GM19025 (cell line): ENCODE measurements at regions not wholly inside any gene's neighbourhood (a gene's known extent, or its start where the extent isn't known, plus 50 kb on each side); places are given as distances from the start of the nearest gene placed in this dataset.

Experiments used
- ATAC-seq: cut with Tn5 transposase; IDR thresholded peaks from one replicate; pipeline ENCODE4 v1.9.1; 2021; ENCODE audit warnings: mild to moderate bottlenecking, low read depth, moderate library complexity; ENCODE audit not compliant: unreplicated experiment

- ATAC-seq = no peak
Observed at GRCh38 chr2:219983836-219984235, 356.4 kb downstream of the SLC4A3 start.

DNA sequence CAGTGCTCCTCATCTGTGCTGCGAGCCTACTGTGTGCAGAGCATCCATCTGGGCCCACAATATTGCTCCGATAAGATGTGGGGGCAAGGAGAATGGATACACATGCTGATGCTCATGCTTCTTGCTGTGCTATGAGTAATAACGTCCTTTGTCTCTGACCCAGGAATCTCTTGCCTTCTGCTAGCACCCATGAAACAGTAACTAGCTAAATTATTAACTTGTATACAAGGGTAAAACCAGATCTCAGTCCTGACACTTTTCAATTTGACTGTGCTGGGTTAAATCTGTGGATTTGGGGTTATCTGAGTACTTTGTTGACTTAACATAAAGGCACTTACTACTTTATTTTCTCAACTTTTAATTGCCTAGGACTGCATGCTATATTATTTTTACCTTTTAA, 357.6 kb downstream of the SLC4A3 start:
- no peak for ATAC-seq

- ATAC-seq = no peak
Observed at GRCh38 chr2:219987830-219988229, 360.4 kb downstream of the SLC4A3 start.

DNA sequence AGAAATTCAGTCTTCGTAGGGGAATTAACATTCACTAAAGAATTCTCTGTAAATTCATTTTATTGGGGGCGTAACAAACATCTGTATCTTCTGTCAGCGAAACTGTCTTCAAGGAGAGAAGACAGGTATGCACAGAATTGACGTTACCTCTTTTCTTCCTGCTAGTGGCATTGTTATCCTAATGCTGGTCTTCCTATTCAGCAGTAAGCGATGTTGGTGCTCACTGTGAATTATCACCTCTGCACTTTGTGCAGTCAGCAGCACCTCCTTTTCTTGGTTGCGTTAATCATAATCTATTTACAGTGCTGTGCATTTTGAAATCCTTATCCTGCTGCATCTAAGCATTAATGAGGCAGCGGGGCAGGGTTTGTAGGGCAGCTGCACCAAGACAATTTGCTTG, 362.3 kb downstream of the SLC4A3 start:
- ATAC-seq = no peak

GRCh38 chr2:219991116-219991515, 363.7 kb downstream of the SLC4A3 start:
- no peak for ATAC-seq

DNA sequence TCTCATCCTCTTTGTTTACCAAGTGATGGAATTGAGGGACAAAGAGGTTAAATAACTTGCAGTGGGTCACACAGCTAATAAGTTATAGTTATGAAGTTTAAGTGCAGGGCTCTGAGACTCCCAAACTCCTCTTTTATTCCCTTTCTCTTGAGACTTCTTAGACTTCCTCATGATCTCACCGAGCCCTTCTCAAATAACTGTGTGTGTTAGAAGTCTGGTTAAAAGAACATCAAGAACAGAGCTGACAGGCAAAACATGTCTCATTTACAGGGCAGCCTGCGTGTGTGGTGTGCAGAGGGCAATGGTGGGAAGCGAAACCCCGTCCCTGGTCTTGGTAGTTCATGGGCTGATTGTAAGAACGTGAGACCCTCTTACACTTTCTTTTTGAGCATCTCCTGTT, 368.0 kb downstream of the SLC4A3 start:
- ATAC-seq = no peak

- no peak for ATAC-seq
Observed at GRCh38 chr2:219995991-219996765, 368.7 kb downstream of the SLC4A3 start.

- ATAC-seq = no peak
Observed at GRCh38 chr2:219997341-219997851, 370.0 kb downstream of the SLC4A3 start.

DNA sequence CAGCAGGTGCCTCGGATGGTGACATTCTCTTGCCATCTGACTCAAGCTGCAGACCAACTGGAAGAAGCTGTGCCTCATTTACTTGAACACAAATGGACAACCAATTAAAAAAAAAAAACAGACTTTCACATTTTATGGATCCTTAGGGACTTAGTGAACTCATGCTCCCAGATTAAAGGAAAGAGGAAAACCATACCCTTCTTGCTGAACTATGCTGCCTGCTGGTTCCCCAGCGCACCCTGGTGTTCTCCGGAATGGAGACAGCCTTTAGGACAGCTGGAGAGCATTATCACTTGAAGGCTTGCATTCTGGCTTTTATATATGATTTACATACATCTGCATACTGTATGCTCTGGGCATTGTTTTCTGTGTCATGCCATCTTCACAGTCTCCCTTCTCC, 370.7 kb downstream of the SLC4A3 start:
- no peak for ATAC-seq

- no peak for ATAC-seq
Observed at GRCh38 chr2:219998714-219999227, 371.3 kb downstream of the SLC4A3 start.

- ATAC-seq = no peak
Observed at GRCh38 chr2:220000080-220000479, 372.6 kb downstream of the SLC4A3 start.

DNA sequence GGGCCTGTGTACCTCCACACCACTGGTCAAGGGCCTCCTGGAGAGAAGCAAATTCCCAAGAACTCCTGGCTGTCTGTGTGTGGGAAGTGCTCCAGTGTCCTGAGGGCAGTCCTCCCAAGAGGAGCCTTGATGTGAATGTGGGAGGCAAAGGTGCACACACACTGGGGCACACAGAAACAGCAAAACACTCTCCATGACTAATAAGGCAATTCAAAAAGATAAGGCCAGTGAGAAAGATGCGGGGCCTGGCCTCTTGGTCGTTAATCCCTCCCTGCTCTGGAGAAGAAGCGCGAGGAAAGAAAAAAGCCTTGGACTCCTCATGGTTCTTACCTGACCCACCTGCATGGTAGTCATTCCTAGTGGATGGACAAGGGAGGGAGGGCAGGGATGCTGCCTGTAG, 373.2 kb downstream of the SLC4A3 start:
- ATAC-seq = no peak

DNA sequence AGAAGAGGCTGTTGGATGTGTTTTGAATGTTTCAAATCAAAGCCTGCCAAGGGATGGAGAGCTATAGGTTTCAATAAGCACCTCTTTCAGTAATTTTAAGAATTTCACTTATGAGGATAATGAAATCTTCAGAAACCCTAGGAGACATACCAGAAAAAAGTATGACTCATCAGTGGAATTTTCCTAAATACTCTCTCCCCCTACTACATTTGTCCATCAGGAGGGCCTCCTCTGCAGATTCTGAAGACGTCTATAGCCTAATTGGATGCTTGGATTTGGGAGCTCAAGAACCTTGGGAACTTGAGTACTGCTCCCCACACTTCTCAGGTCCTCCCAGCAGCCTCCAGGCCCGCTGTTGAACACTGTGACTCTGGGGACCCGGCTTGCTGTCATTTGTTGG, 374.3 kb downstream of the SLC4A3 start:
- no peak for ATAC-seq

- no peak for ATAC-seq
Observed at GRCh38 chr2:220002251-220002650, 374.8 kb downstream of the SLC4A3 start.

GRCh38 chr2:220002699-220003098, 375.3 kb downstream of the SLC4A3 start:
- no peak for ATAC-seq

DNA sequence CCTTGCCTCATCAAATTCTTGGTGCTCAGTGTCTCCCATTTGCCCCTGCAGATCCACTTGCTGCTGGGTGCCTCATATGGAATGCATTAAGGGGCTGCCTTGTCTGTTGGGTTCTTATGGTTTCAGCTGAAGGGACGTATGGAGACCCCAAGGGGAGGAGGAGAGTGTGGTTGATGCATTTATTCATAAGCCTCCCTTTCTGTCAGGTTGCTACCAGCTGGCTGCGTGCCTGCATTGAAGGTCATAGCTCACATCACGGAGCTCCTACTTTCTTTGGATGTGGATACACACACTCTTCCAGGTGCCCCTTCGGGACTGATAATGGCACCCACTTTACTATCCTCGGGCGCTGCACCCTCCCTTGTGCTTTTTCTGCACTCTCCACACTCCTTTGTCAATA, 377.9 kb downstream of the SLC4A3 start:
- no peak for ATAC-seq

GRCh38 chr2:220006152-220006621, 378.8 kb downstream of the SLC4A3 start:
- ATAC-seq = no peak

DNA sequence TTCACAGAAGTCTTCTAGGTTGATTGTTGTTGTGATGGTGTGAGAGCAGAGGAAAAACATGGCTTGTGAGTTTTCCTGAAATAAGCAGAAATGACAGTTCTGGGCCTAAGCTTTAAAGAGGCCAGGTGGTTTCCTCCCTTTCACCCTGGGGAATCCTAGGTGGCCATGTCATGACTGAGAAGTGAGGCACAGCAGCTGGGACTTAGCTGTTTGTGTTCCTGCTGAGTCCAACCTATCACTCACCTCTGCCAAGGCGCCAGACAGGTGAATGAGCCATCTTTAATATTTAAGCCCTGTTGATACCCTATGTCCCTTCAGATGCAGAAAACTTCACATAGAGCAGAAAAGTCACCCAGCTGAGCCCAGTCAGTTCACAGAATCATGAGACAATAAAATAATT, 384.4 kb downstream of the SLC4A3 start:
- ATAC-seq = no peak

- ATAC-seq = no peak
Observed at GRCh38 chr2:220014961-220015360, 387.5 kb downstream of the SLC4A3 start.

DNA sequence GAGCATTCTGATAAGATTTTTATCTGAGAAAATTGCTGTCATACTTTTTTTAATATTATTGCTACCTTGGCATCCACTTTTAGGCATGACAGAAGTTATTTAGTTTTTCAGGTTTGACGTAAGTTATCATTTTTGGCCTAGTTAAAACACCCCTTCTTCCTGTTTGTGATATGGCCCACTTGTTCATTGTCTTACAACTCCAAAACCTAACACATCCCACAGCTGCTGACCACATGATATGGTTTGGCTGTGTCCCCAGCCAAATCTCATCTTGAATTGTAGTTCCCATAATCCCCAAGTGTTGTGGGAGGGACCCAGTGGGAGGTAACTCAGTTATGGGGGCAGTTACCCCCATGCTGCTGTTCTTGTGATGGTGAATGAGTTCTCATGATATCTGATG, 388.1 kb downstream of the SLC4A3 start:
- no peak for ATAC-seq

DNA sequence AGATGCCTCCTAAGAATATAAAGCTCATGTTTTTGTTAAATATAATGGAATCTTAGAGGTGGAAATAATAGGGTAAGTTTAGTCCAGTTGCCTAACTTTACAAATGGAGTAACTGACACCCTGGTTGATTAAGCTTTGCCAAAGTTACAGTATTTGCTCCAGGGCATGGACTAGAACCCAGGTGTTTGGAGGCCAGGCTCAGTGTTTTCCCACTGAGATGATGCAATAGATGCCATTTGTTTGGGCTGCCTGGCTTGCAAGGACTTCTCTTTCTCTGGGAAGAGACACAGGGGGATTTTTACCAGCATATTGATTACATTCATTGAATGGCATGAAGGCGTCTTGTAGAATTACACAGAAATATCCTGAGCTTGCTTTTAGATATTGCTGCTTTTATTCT, 397.8 kb downstream of the SLC4A3 start:
- ATAC-seq = no peak

DNA sequence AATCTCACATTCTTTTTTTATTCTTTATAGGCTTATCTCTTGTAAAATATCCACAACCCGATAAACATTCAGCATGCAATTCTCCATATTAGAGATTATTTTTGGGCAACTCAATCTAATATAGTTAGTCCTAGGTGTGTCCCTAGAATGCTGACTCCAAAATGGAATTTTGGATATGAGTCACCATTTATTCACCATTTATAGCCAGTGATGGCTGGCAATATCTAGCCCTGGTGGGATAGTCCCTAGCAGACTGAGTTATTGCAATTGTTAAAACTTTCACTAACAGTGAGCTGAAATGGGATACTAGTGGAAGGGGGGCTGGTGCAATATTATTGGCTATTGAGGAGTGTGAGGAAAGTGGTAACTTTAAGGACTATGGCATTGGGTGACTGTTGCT, 401.6 kb downstream of the SLC4A3 start:
- no peak for ATAC-seq
